Putamen (tissue), 1 donor: ENCODE measurements at regions not wholly inside any gene's neighbourhood (a gene's known extent, or its start where the extent isn't known, plus 50 kb on each side); places are given as distances from the start of the nearest gene placed in this dataset.

Source experiments
- DNase-seq: peaks from one replicate; pipeline ENCODE4 v3.0.0-alpha.2; 2016; ENCODE audit warnings: low spot score

GRCh38 chr4:129167640-129168260 is 71.8 kb downstream of the C4orf33 start:
- DNase-seq: no peak

GRCh38 chr4:129172181-129172580 is 76.2 kb downstream of the C4orf33 start:
- DNase-seq: no peak

- no peak for DNase-seq
Observed at GRCh38 chr4:129176864-129177263, 80.9 kb downstream of the C4orf33 start.

GRCh38 chr4:129179276-129179675 is 83.3 kb downstream of the C4orf33 start:
- DNase-seq: no peak

GRCh38 chr4:129189630-129190029 is 93.7 kb downstream of the C4orf33 start:
- DNase-seq: no peak

GRCh38 chr4:129193357-129194100 is 97.6 kb downstream of the C4orf33 start:
- no peak for DNase-seq

GRCh38 chr4:129208481-129208880 is 112.5 kb downstream of the C4orf33 start:
- no peak for DNase-seq

GRCh38 chr4:129213692-129214091 is 117.7 kb downstream of the C4orf33 start:
- no peak for DNase-seq

GRCh38 chr4:129218360-129218759 is 122.4 kb downstream of the C4orf33 start:
- peak; percentile 5 for DNase-seq

GRCh38 chr4:129218897-129219296 is 122.9 kb downstream of the C4orf33 start:
- no peak for DNase-seq

- no peak for DNase-seq
Observed at GRCh38 chr4:129220254-129220653, 124.3 kb downstream of the C4orf33 start.

- no peak for DNase-seq
Observed at GRCh38 chr4:129223945-129224344, 128.0 kb downstream of the C4orf33 start.

GRCh38 chr4:129230846-129231245 is 134.9 kb downstream of the C4orf33 start:
- no peak for DNase-seq

- DNase-seq: peak; percentile 11
Observed at GRCh38 chr4:129231945-129232588, 136.1 kb downstream of the C4orf33 start.

GRCh38 chr4:129232589-129233337 is 136.8 kb downstream of the C4orf33 start:
- no peak for DNase-seq

- no peak for DNase-seq
Observed at GRCh38 chr4:129233691-129234090, 137.7 kb downstream of the C4orf33 start.

GRCh38 chr4:129236351-129236750 is 140.4 kb downstream of the C4orf33 start:
- no peak for DNase-seq

- DNase-seq: no peak
Observed at GRCh38 chr4:129239088-129239487, 143.1 kb downstream of the C4orf33 start.

- DNase-seq: no peak
Observed at GRCh38 chr4:129240816-129241215, 144.9 kb downstream of the C4orf33 start.

- no peak for DNase-seq
Observed at GRCh38 chr4:129246145-129246544, 150.2 kb downstream of the C4orf33 start.

- no peak for DNase-seq
Observed at GRCh38 chr4:129246910-129247461, 151.0 kb downstream of the C4orf33 start.

- no peak for DNase-seq
Observed at GRCh38 chr4:129248621-129249020, 152.7 kb downstream of the C4orf33 start.
